ENCODE measurements at regions not wholly inside any gene's neighbourhood (a gene's known extent, or its start where the extent isn't known, plus 50 kb on each side); places are given as distances from the start of the nearest gene placed in this dataset.
"Not testable (repeated sequence)": the region's sequence is repeated elsewhere in the genome, so short reads cannot be mapped to it uniquely, and the experiment has no call there.

GRCh38 chr1:5623399-5623798 is 368.8 kb downstream of the NPHP4 start:
- intact Hi-C loops (cut with DNase I): no loop called here
- ATAC-seq (peak; percentile 64), DNase-seq (ENCODE audit: low spot score) (no peak)

- intact Hi-C loops (cut with DNase I): no loop called here
- peak; percentile 53 for ATAC-seq
- DNase-seq (ENCODE audit: low spot score): no peak
Observed at GRCh38 chr1:5622412-5622811, 369.8 kb downstream of the NPHP4 start.

- DNase-seq (ENCODE audit: low spot score): no peak
- intact Hi-C loops (cut with DNase I): no loop called here
- ATAC-seq: no peak
Observed at GRCh38 chr1:5621692-5622091, 370.5 kb downstream of the NPHP4 start.

GRCh38 chr1:5620997-5621396 is 371.2 kb downstream of the NPHP4 start:
- no peak for DNase-seq (ENCODE audit: low spot score)
- peak; percentile 59 for ATAC-seq
- intact Hi-C loops (cut with DNase I): no loop called here

GRCh38 chr1:5620418-5620817 is 371.8 kb downstream of the NPHP4 start:
- ATAC-seq (no peak), DNase-seq (ENCODE audit: low spot score) (no peak)
- intact Hi-C loops (cut with DNase I): no loop called here

- intact Hi-C loops (cut with DNase I): loop anchor here (5.0 kb wide), 1 partner anchor 688 kb away; no protein-coding TSS in a partner anchor
Observed at GRCh38 chr1:5619469-5619868, 372.8 kb downstream of the NPHP4 start.

GRCh38 chr1:5617546-5617945 is 374.7 kb downstream of the NPHP4 start:
- no peak for ATAC-seq
- intact Hi-C loops (cut with DNase I): loop anchor here (5.0 kb wide), 1 partner anchor 690 kb away; no protein-coding TSS in a partner anchor
- no peak for DNase-seq (ENCODE audit: low spot score)

More at GRCh38 chr1:5619469-5619868, 372.8 kb downstream of the NPHP4 start:
- no peak for DNase-seq (ENCODE audit: low spot score)
- no peak for ATAC-seq

GRCh38 chr1:5617179-5617520 is 375.1 kb downstream of the NPHP4 start:
- ATAC-seq (peak; percentile 15), DNase-seq (ENCODE audit: low spot score) (no peak)
- intact Hi-C loops (cut with DNase I): loop anchor here (5.0 kb wide), 1 partner anchor 690 kb away; no protein-coding TSS in a partner anchor

GRCh38 chr1:5616366-5617178 is 375.7 kb downstream of the NPHP4 start:
- no peak for DNase-seq (ENCODE audit: low spot score)
- peak; percentile 13 for ATAC-seq
- intact Hi-C loops (cut with DNase I): loop anchor here (5.0 kb wide), 1 partner anchor 691 kb away; no protein-coding TSS in a partner anchor

GRCh38 chr1:5615076-5615475 is 377.1 kb downstream of the NPHP4 start:
- ATAC-seq (no peak), DNase-seq (ENCODE audit: low spot score) (no peak)
- intact Hi-C loops (cut with DNase I): loop anchor here (5.0 kb wide), 1 partner anchor 692 kb away; no protein-coding TSS in a partner anchor

- intact Hi-C loops (cut with DNase I): no loop called here
- no peak for DNase-seq (ENCODE audit: low spot score)
- no peak for ATAC-seq
Observed at GRCh38 chr1:5613900-5614299, 378.3 kb downstream of the NPHP4 start.

GRCh38 chr1:5611851-5612250 is 380.4 kb downstream of the NPHP4 start:
- no peak for ATAC-seq
- intact Hi-C loops (cut with DNase I): no loop called here
- DNase-seq (ENCODE audit: low spot score): no peak

GRCh38 chr1:5611431-5611830 is 380.8 kb downstream of the NPHP4 start:
- intact Hi-C loops (cut with DNase I): no loop called here
- ATAC-seq (peak; percentile 63), DNase-seq (ENCODE audit: low spot score) (no peak)

GRCh38 chr1:5610432-5610831 is 381.8 kb downstream of the NPHP4 start:
- DNase-seq (ENCODE audit: low spot score): no peak
- intact Hi-C loops (cut with DNase I): no loop called here
- no peak for ATAC-seq

- DNase-seq (ENCODE audit: low spot score) (no peak), ATAC-seq (no peak)
- intact Hi-C loops (cut with DNase I): no loop called here
Observed at GRCh38 chr1:5603353-5604104, 388.7 kb downstream of the NPHP4 start.

GRCh38 chr1:5602718-5603117 is 389.5 kb downstream of the NPHP4 start:
- ATAC-seq; intact Hi-C loops (cut with DNase I); DNase-seq (ENCODE audit: low spot score): not testable (repeated sequence)

- DNase-seq (ENCODE audit: low spot score) (no peak), ATAC-seq (no peak)
- intact Hi-C loops (cut with DNase I): no loop called here
Observed at GRCh38 chr1:5601516-5601915, 390.7 kb downstream of the NPHP4 start.

GRCh38 chr1:5599541-5599940 is 392.7 kb downstream of the NPHP4 start:
- no peak for DNase-seq (ENCODE audit: low spot score)
- intact Hi-C loops (cut with DNase I): no loop called here
- ATAC-seq: no peak

GRCh38 chr1:5598824-5599395 is 393.3 kb downstream of the NPHP4 start:
- ATAC-seq (peak; percentile 33), DNase-seq (ENCODE audit: low spot score) (no peak)
- intact Hi-C loops (cut with DNase I): no loop called here

Measured in sciatic nerve (tissue), 2 donors.